Motor neuron (in vitro differentiated cells): ENCODE measurements at regions not wholly inside any gene's neighbourhood (a gene's known extent, or its start where the extent isn't known, plus 50 kb on each side); places are given as distances from the start of the nearest gene placed in this dataset.

Source experiments
- ATAC-seq, 8 experiments: fragments of 200-7000 bp; cut with Tn5 transposase; replicated peaks in 6 of 8; 2 replicates each; pipeline ENCODE4 v1.8.0; 2021; ENCODE audit warnings: mild to moderate bottlenecking in 8 of 8, moderate library complexity in 8 of 8
- H3K27ac ChIP-seq, 2 donors: fragments of 250-450 bp; sonication (Bioruptor Pico); 2 replicates each; pipeline ENCODE4 v1.9.0; 2021; ENCODE audit warnings: antibody characterized with exemption in 2 of 2, mild to moderate bottlenecking in 2 of 2, moderate library complexity in 1 of 2
- H3K4me1 ChIP-seq, 2 donors: fragments of 250-450 bp; sonication (Bioruptor Pico); replicated peaks in 1 of 2; 2 replicates each; pipeline ENCODE4 v1.6.1; 2021; ENCODE audit warnings: antibody characterized with exemption in 2 of 2, mild to moderate bottlenecking in 2 of 2, moderate library complexity in 1 of 2
- H3K4me3 ChIP-seq, 5 donors: fragments of 250-450 bp; sonication (Bioruptor Pico); 2 replicates each; pipeline ENCODE4 v1.9.0; 2021; ENCODE audit warnings: antibody characterized with exemption in 5 of 5, mild to moderate bottlenecking in 5 of 5, moderate library complexity in 4 of 5
- WGBS, 10 experiments: fragments of 450-650 bp; shearing (Covaris generic); methylation state at CpG; one replicate each; pipeline ENCODE4 v1.0.0; 2022; 5-methylcytosine and 5-hydroxymethylcytosine counted together
- in situ Hi-C, 9 experiments: fragments of 400-800 bp; cut with MboI; loops; one replicate each; pipeline ENCODE4 v1.15.0; 2021; ENCODE audit warnings: low sequenced_read_pairs in 9 of 9, low pct_unique_long_range_greater_than_20kb in 2 of 9; ENCODE audit not compliant: unreplicated experiment in 9 of 9

GRCh38 chr15:87602371-87602770 lies 654.2 kb downstream of the NTRK3 start:
- ATAC-seq = no peak
- whole genome bisulfite sequencing, 10 experiments = 0 to 100% (median 63%) methylated on average over 1 of the region's 1 CpG; no CpG with 5 or more reads in 4 of the 10 experiments
- in situ Hi-C loops = no loop called here
- H3K4me1 ChIP-seq = no peaks in the 10 kb centered on the region
- no peak overlapping the region for H3K4me3 ChIP-seq
- H3K27ac ChIP-seq = no peak overlapping the region

- Histone ChIP-seq H3K4me1 (no peaks in the 10 kb centered on the region), H3K4me3 (no peak overlapping the region), H3K27ac (no peak overlapping the region)
- 15 to 100% (median 90%) methylated on average over 2 to 4 of the region's 4 CpGs for WGBS, 10 experiments
- no peak for ATAC-seq
- in situ Hi-C loops = no loop called here
Measured at GRCh38 chr15:87599616-87600015, 656.9 kb downstream of the NTRK3 start.

DNA sequence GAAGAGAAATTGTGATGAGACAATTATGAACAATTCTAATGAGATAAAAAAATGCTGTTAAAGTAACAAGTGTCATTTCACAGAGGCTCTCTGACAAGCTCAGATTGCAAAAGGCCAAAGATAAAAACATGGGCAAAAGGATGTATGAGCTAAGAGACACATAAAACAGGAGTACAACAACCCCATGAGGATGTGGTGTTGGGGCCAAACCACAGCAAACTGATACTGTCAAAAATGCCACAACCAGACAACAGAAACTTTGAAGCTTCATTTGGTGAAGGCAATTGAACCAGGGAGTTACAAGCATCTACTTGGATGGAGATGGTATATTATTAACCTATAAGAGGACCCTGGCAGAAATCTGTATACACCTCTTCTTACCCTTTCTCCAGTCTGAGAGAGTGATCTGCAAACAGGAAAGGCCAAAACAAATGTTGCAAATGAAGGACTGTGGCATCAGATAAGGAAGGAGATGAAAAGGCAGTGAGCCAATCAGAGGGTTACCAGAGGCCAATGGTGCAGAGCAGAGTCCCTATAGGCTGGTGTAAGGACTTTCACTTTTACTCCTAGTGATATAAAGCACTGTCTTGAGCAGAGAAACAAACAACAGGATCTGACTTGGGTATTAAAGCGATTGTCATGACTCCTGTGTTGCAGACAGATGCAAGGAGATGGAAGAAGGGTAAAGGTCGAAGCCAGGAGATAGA lies 659.0 kb downstream of the NTRK3 start:
- no peak overlapping the region for H3K4me3 ChIP-seq
- in situ Hi-C loops = no loop called here
- no peak overlapping the region for H3K27ac ChIP-seq
- H3K4me1 ChIP-seq = no peaks in the 10 kb centered on the region
- ATAC-seq = peak in 3 of 8 experiments; percentile 73 to 91 (median 84)
- 0 to 100% (median 42%) methylated on average over 1 to 2 of the region's 2 CpGs; no CpG with 5 or more reads in 5 of the 10 experiments for WGBS, 10 experiments

DNA sequence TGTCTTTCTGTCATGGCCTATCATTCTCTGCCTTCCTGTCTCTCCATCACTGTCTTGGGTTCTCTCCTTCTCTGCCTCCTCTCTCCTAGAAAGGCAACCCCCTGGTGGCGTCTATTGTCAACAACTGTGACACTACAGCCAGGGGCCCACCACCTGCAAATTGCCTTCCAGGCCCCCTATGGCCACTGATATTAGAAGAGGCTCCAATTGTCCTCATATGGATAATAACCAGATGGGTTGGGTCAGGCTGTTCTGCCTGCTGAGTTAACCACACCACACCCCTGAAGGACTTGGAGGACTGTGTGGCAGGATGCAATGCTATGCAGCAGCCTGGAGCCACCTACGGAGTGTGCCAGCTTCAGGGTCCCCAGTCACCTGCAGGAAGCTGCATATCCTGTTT lies 665.0 kb downstream of the NTRK3 start:
- in situ Hi-C loops = no loop called here

DNA sequence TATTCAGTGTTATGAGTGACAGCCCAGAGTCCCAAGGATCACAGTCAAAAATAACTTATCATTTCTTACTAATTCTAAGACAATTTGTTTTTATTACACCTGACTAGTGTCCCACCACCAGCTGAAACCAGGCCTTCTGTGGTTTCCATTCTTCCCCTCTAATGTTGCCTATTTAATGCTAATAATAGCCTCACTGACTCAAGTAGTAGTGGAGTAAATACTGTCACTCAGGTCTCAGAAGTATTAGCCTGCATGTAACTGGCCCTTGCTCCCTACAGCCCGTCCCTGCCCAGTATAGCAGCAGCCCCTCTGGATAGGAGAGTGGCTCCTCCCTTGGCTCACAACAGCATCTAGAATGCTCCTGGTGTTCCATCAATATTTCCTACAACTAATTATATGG lies 665.5 kb downstream of the NTRK3 start:
- Histone ChIP-seq H3K4me1 (no peaks in the 10 kb centered on the region), H3K4me3 (no peak overlapping the region), H3K27ac (no peak overlapping the region)
- peak in 1 of 8 experiments; percentile 17 for ATAC-seq
- WGBS, 10 experiments = 0 to 100% (median 100%) methylated on average over 1 of the region's 1 CpG; no CpG with 5 or more reads in 6 of the 10 experiments
- in situ Hi-C loops = no loop called here

More for the DNA sequence above, 665.0 kb downstream of the NTRK3 start:
- 35 to 100% (median 63%) methylated on average over 1 to 2 of the region's 2 CpGs; no CpG with 5 or more reads in 4 of the 10 experiments for WGBS, 10 experiments
- peak in 2 of 8 experiments; percentile 76 to 79 for ATAC-seq
- Histone ChIP-seq H3K4me3 (no peak overlapping the region), H3K4me1 (no peaks in the 10 kb centered on the region), H3K27ac (no peak overlapping the region)

- no peaks in the 10 kb centered on the region for H3K4me1 ChIP-seq
- in situ Hi-C loops = no loop called here
- 17 to 86% (median 33%) methylated on average over 1 of the region's 2 CpGs; no CpG with 5 or more reads in 5 of the 10 experiments for WGBS, 10 experiments
- H3K4me3 ChIP-seq = no peak overlapping the region
- H3K27ac ChIP-seq = no peak overlapping the region
- peak in 2 of 8 experiments; percentile 17 to 39 for ATAC-seq
Measured at GRCh38 chr15:87589134-87589533, 667.4 kb downstream of the NTRK3 start.

DNA sequence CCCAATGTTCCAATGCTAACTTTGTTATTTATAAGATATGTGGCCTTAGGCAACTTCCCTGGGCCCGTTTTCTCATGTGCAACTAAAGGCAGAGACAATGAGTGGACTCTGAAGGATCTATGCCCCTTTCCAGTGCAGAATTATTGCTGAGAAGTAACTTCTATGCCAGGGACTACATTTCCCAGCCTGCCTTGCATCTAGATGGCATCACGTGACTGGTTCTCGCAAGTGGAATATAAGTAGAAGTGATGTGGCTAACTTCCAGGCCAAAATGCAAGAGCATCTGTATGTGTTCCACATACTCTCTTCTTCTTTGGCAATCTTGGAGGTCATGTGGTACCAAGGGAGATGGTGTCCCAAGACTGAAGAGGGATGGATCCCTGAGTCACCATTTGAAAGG lies 674.4 kb downstream of the NTRK3 start:
- in situ Hi-C loops = no loop called here
- Histone ChIP-seq H3K4me3 (no peak overlapping the region), H3K4me1 (no peaks in the 10 kb centered on the region), H3K27ac (no peak overlapping the region)
- 0 to 100% (median 50%) methylated on average over 1 to 3 of the region's 3 CpGs; no CpG with 5 or more reads in 3 of the 10 experiments for WGBS, 10 experiments
- no peak for ATAC-seq

DNA sequence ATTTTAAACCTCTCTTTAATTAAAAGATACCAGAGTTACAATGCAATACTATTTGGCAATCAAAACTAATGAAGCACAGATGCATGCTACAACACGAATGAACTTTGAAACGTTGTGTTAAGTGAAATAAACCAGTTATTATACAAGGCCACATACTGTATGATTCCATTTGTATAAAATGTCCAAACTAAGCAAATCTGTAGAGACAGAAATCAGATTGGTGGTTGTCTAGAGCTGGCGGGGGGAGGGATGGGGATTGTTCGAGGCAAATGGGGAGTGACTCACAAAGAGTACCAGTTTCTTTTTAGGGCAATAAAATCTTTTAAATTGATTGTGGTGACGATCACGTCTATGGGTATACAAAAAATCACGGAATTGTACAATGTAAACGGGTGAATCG lies 677.0 kb downstream of the NTRK3 start:
- Histone ChIP-seq H3K4me3 (no peak overlapping the region), H3K27ac (no peak overlapping the region), H3K4me1 (no peaks in the 10 kb centered on the region)
- in situ Hi-C loops = no loop called here
- WGBS, 10 experiments = 15 to 92% (median 82%) methylated on average over 1 to 9 of the region's 9 CpGs
- no peak for ATAC-seq

GRCh38 chr15:87578776-87579175 lies 677.8 kb downstream of the NTRK3 start:
- peak in 1 of 8 experiments; percentile 35 for ATAC-seq
- Histone ChIP-seq H3K27ac (no peak overlapping the region), H3K4me1 (peaks cover 0 to under 1% of the 10 kb centered on the region in 2 donors), H3K4me3 (no peak overlapping the region)
- in situ Hi-C loops = no loop called here
- WGBS, 10 experiments = 0 to 90% (median 50%) methylated on average over 1 to 4 of the region's 4 CpGs

- in situ Hi-C loops = no loop called here
Measured at GRCh38 chr15:87577336-87577735, 679.2 kb downstream of the NTRK3 start.

DNA sequence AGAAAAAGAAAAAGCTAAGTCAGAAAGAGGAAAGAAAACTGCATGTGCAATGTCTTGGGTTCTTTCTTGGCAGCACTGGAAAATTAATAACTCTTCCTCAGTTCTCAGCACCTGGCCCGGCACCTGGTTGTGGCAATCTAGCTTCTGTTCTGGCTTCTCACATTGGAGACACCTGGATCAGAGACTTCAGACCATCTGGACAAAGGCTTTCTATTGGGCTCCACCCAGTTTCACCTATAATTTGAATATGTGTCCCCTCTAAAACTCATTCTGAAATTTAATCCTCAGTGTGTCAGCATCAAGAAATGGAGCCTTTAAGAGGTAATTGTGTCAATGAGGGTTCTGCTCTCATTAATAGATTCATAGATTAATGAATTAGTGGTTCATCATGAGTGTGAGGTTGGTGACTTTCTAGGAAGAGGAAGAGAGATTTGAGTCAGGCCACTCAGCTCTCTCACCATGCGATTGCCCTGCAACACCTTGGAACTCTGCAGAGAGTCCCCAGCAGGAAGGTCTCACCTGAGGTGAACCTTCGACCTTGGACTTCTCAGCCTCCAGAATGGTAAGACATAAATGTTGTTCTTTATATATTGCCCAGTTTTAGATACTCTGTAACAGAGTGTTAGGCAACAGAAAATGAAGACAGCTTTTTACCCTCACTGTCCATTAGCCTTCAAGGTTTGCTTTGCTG lies 679.9 kb downstream of the NTRK3 start:
- in situ Hi-C loops = no loop called here
- WGBS, 10 experiments = 0 to 100% (median 43%) methylated on average over 1 to 3 of the region's 3 CpGs; no CpG with 5 or more reads in 1 of the 10 experiments

More at GRCh38 chr15:87577336-87577735, 679.2 kb downstream of the NTRK3 start:
- Histone ChIP-seq H3K27ac (no peak overlapping the region), H3K4me3 (no peak overlapping the region), H3K4me1 (peaks cover 13 to 14% of the 10 kb centered on the region in 2 donors)
- 0 to 93% (median 76%) methylated on average over 2 to 3 of the region's 3 CpGs; no CpG with 5 or more reads in 2 of the 10 experiments for WGBS, 10 experiments
- no peak for ATAC-seq

GRCh38 chr15:87575896-87576473 lies 680.6 kb downstream of the NTRK3 start:
- in situ Hi-C loops = no loop called here
- Histone ChIP-seq H3K27ac (no peak overlapping the region), H3K4me3 (no peak overlapping the region), H3K4me1 (peaks cover 15 to 16% of the 10 kb centered on the region in 2 donors)
- 0 to 93% (median 52%) methylated on average over 1 to 3 of the region's 3 CpGs; no CpG with 5 or more reads in 4 of the 10 experiments for WGBS, 10 experiments
- ATAC-seq = peak in 5 of 8 experiments; percentile 30 to 80 (median 59)

More for the DNA sequence above, 679.9 kb downstream of the NTRK3 start:
- Histone ChIP-seq H3K4me1 (peaks cover 15 to 16% of the 10 kb centered on the region in 2 donors), H3K4me3 (no peak overlapping the region), H3K27ac (no peak overlapping the region)
- peak in 1 of 8 experiments; percentile 37 for ATAC-seq

- ATAC-seq = peak in 5 of 8 experiments; percentile 32 to 87 (median 71)
- WGBS, 10 experiments = 33 to 63% (median 38%) methylated on average over 1 of the region's 1 CpG; no CpG with 5 or more reads in 4 of the 10 experiments
- peaks cover 15 to 16% of the 10 kb centered on the region in 2 donors for H3K4me1 ChIP-seq
- in situ Hi-C loops = no loop called here
- no peak overlapping the region for H3K4me3 ChIP-seq
- H3K27ac ChIP-seq = no peak overlapping the region
Measured at GRCh38 chr15:87573534-87573933, 683.0 kb downstream of the NTRK3 start.
